Fibroblast of mammary gland (primary cell): ENCODE measurements at regions not wholly inside any gene's neighbourhood (a gene's known extent, or its start where the extent isn't known, plus 50 kb on each side); places are given as distances from the start of the nearest gene placed in this dataset.

Experiments used
- DNase-seq: peaks from one replicate; pipeline ENCODE4 v3.0.0-alpha.2; 2010; ENCODE audit warnings: low read depth
- H3K4me3 ChIP-seq: 2 replicates; pipeline ENCODE4 v1.5.1; 2011; ENCODE audit warnings: low read depth, mild to moderate bottlenecking, low read length, moderate library complexity; ENCODE audit not compliant: control insufficient read depth
- TF ChIP-seq, protein P1 (sequence below): conservative IDR thresholded peaks from 2 replicates; pipeline ENCODE4 v1.5.1; 2011; ENCODE audit warnings: low read depth, low read length, inconsistent platforms; ENCODE audit not compliant: control insufficient read depth, insufficient read depth

DNA sequence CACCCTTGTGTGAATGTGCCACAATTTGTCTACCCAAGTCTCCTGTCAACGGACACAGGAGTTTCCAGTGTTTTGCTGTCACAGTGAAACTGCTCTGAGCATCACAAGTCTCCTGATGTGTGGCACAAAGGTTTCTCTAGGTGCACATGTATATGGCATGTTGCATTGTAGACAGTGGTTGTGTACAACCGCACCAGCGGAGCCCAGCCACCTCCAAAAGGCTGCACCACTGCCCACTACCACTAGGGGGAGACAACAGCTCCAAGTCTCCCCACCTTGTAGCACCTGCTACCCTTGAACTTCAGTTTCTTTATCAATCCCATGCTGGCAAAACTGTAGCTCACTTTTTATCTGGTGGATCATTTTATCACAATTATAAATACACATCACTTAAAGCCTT lies 95.5 kb upstream of the ZNF469 start:
- DNase-seq: peak; percentile 36
- H3K4me3 ChIP-seq: no peak overlapping the region
- TF ChIP-seq, protein P1, sequence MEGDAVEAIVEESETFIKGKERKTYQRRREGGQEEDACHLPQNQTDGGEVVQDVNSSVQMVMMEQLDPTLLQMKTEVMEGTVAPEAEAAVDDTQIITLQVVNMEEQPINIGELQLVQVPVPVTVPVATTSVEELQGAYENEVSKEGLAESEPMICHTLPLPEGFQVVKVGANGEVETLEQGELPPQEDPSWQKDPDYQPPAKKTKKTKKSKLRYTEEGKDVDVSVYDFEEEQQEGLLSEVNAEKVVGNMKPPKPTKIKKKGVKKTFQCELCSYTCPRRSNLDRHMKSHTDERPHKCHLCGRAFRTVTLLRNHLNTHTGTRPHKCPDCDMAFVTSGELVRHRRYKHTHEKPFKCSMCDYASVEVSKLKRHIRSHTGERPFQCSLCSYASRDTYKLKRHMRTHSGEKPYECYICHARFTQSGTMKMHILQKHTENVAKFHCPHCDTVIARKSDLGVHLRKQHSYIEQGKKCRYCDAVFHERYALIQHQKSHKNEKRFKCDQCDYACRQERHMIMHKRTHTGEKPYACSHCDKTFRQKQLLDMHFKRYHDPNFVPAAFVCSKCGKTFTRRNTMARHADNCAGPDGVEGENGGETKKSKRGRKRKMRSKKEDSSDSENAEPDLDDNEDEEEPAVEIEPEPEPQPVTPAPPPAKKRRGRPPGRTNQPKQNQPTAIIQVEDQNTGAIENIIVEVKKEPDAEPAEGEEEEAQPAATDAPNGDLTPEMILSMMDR: peak; percentile 63

GRCh38 chr16:88288303-88288702 lies 94.5 kb upstream of the ZNF469 start:
- TF ChIP-seq, protein P1: no peak
- no peak overlapping the region for H3K4me3 ChIP-seq
- no peak for DNase-seq

- DNase-seq: no peak
Measured at GRCh38 chr16:88289001-88289400, 93.8 kb upstream of the ZNF469 start.

DNA sequence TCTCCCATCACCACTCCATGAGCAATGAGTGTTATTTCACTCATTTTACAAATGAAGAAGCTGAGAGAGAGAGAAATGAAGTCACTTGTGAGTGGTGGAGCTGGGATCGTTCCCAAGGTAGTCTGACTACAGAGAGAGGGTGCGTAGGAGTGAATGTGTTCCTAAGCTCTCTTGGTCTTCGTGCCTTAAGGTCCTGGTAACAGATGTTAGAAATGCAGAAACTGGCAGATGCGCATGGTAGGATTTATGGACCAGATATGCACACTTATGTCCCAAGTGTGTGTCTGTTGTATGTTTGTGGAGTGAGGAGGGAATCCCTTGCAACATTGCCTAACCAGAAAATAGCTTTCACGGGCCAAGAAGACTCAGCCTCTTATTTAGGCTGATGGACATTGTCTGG lies 93.2 kb upstream of the ZNF469 start:
- TF ChIP-seq, protein P1: no peak
- DNase-seq: no peak
- H3K4me3 ChIP-seq: no peak overlapping the region

More at GRCh38 chr16:88289001-88289400, 93.8 kb upstream of the ZNF469 start:
- H3K4me3 ChIP-seq: no peak overlapping the region
- TF ChIP-seq, protein P1: no peak

DNA sequence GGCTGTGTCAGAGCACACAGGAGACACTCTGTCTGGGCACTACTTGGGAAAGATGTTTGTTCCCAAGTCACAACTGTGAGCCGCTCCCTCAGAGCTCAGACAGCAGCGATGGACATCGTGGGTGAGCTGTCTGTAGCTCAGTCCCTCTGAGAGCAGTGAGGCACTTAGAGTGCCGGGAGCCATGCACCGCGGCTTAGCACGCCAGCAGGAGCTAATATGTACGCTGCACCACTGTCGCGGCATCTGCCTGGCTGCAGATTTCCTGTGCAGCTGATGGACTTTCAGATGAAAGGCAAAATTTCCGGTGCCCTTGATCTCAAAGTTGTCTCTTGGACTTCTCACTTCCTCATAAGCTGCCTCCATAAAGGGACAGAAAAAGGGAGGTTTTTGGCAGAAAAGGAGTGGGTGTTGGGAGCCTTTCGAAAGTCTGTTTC lies 92.8 kb upstream of the ZNF469 start:
- TF ChIP-seq, protein P1: no peak
- no peak overlapping the region for H3K4me3 ChIP-seq
- no peak for DNase-seq

DNA sequence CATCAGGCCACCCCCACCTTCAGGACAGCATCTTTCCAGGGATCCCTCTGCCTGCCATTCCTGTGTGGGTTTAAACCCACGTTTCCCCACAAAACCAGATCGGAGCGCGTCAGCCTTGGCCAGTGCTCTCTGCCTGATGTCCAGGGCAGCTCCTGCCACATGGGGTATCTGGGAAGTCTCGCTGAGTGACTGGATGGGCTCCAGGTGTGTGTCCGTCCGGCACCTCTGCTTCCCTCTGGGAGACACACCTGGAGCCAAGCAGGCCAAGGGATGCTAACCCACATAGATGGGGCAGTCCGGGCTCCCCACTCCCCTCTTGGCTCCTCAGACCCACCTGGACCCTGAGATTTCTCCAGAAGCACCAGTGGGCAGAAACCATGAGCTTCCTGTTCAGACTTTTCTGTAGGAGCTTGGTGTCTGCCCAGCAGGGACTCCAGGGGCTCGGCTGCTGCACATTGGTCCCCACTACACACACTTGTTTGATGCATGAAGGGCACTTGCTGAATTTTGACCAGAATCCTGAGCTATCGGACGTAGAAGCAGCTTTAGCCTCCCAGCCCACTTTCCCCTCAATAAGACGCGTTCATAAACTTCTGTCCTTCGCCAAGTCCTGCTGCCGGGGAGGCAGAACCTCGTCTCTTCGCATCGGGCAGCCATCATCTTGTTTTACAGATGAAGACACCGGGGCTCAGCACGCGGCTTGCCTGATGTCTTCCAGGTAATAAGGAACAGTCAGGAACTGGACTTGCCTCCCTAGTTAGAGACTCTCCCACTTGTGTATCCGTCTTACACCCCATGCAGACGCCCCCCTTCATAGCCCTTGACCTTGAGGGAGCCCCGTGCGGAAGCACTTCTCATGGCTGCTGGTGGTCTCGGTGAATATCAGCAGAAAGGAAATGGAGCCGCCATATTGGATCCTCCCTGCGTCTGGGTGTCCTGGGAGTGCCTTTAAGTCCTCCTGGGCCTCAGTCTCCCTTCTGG lies 91.6 kb upstream of the ZNF469 start:
- TF ChIP-seq, protein P1: no peak
- H3K4me3 ChIP-seq: no peak overlapping the region
- DNase-seq: no peak
